ENCODE measurements at regions not wholly inside any gene's neighbourhood (a gene's known extent, or its start where the extent isn't known, plus 50 kb on each side); places are given as distances from the start of the nearest gene placed in this dataset.

DNA sequence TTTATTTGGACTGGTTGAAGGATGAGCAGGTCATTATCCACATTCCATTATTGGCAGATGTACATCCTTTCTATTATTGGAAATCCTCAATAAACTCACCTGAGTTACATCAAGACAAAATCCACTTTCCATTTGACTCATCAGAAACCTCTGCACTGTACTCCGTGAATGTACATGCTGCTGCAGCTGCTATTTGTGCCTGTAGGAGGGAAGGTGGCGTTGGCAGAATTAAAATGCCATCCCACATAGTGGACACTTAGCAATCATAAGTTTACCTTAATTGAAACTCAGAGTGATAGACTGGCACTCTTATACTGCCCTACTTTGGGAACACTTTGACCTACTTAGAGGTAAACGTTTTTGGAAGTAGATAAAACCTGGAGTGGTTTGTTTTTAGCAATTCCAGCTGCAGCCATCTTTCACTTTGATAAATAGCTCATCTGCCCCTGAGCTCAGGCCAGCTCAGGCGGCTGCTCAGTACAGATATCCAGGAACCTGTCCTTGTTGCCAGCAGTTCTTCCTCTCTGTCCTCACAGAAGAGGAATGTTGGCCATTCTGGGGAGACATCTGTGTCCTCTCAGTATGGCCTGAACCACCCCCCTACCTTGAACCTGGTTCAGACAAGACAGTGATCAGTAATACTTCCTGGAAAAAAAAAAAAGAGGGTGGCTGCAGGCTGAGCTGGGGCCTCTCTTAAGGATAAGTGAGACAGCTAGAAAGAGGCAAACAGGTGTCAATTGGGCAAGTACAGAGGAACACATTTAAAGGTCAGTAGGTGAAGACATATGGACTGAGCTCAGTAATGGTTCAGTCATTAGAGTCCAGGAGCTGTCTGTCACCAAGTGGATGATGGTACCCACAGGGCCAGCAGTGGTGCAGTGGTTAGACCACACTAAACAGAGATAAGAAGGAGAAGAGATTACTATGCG, 153.4 kb upstream of the UMPS start:
- Histone ChIP-seq H3K27ac (no peak overlapping the region), H3K4me3 (no peak overlapping the region), H3K4me1 (no peaks in the 10 kb centered on the region), H3K9me3 (no peaks in the 10 kb centered on the region), H3K27me3 (no peaks in the 10 kb centered on the region), H3K36me3 (no peaks in the 10 kb centered on the region)
- DNase-seq (ENCODE audit: low spot score in 2 of 2): no peak
- WGBS, 2 donors: 70 to 74% methylated on average over 5 of the region's 5 CpGs
- TF ChIP-seq EP300 (IDR thresholded peaks at IDR 0.05) (no peak), POLR2A (IDR thresholded peaks at IDR 0.05) (no peak)
- TF ChIP-seq, protein P1, sequence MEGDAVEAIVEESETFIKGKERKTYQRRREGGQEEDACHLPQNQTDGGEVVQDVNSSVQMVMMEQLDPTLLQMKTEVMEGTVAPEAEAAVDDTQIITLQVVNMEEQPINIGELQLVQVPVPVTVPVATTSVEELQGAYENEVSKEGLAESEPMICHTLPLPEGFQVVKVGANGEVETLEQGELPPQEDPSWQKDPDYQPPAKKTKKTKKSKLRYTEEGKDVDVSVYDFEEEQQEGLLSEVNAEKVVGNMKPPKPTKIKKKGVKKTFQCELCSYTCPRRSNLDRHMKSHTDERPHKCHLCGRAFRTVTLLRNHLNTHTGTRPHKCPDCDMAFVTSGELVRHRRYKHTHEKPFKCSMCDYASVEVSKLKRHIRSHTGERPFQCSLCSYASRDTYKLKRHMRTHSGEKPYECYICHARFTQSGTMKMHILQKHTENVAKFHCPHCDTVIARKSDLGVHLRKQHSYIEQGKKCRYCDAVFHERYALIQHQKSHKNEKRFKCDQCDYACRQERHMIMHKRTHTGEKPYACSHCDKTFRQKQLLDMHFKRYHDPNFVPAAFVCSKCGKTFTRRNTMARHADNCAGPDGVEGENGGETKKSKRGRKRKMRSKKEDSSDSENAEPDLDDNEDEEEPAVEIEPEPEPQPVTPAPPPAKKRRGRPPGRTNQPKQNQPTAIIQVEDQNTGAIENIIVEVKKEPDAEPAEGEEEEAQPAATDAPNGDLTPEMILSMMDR (IDR thresholded peaks at IDR 0.05): no peak

DNA sequence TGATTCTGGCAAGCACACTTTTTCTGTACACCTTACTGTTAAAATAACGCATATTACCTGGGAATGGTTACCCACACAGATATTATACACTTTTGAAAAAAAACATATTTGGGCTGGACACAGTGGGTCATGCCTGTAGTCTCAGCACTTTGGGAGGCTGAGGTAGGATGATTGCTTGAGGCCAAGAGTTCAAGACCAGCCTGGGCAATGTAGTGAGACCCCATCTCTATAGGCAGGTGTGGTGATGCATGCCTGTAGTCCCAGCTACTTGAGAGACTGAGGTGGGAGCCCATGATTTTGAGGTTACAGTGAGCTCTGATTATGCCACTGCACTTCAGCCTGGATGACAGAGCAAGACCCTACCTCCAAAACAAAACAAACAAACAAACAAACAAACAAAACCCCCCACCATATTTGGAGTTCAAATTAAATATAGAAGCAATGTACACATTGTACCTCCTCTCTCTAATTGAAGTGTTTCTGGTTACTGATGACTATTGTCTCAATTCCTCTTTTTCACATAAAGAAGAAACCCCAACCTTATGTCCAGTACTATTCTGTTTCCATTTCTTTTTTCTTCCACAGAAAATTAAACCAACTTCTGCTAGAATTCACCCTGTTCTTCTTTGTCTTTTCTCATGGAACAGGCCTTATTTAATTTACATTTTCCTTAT, 152.6 kb upstream of the UMPS start:
- DNase-seq (ENCODE audit: low spot score in 2 of 2): no peak

DNA sequence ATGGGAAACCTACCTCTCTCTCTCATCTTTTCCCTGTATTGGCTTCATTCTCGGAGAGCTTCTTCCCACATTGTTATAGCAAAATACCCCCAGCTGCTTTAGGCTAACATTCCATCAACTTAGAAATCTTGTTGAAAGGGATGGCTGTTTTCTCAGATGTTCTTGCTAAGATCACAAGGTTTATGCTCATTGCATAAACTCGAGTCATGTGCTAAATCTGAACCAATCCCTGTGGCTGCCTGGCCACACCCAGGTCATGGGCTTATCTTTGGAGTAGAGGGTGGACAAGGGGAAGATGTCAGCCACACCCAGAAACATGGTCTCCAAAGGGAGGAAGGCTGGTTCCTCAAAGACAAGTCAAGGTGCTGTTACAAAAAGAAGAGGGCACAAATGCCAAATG, 150.6 kb upstream of the UMPS start:
- WGBS, 2 donors: 81 to 84% methylated on average over 2 of the region's 2 CpGs
- Histone ChIP-seq H3K4me3 (no peak overlapping the region), H3K9me3 (no peaks in the 10 kb centered on the region), H3K27ac (no peak overlapping the region), H3K36me3 (no peaks in the 10 kb centered on the region), H3K4me1 (peaks cover 0 to 8% (median 6%) of the 10 kb centered on the region in 4 donors), H3K27me3 (peaks cover 0 to 11% of the 10 kb centered on the region in 2 donors)
- DNase-seq (ENCODE audit: low spot score in 2 of 2): no peak
- no peak for TF ChIP-seq POLR2A (IDR thresholded peaks at IDR 0.05)

More for the DNA sequence above, 152.6 kb upstream of the UMPS start:
- H3K4me1 ChIP-seq: no peaks in the 10 kb centered on the region
- H3K9me3 ChIP-seq: no peaks in the 10 kb centered on the region
- no peak for TF ChIP-seq EP300 (IDR thresholded peaks at IDR 0.05)
- no peak for TF ChIP-seq POLR2A (IDR thresholded peaks at IDR 0.05)
- TF ChIP-seq, protein P1 (IDR thresholded peaks at IDR 0.05): no peak
- WGBS, 2 donors: 88 to 100% methylated on average over 1 of the region's 1 CpG
- no peak overlapping the region for H3K4me3 ChIP-seq
- H3K27me3 ChIP-seq: no peaks in the 10 kb centered on the region
- H3K36me3 ChIP-seq: no peaks in the 10 kb centered on the region
- no peak overlapping the region for H3K27ac ChIP-seq

DNA sequence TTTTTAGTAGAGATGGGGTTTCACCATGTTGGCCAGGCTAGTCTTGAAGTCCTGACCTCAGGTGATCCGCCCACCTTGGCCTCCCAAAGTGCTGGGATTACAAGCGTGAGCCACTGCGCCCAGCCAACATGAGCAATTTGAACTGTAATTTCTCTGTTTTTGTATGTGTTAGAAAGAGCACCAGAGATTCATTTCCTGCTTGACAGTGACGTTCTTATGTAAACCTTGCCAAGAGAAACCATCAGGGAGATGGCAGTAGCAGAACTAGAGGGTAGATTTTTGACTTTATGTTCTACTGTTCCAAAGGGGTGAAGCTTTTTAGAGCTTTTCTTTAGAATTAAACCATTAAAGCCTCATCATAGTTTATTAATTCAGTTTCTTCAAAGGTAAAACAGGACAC, 148.1 kb upstream of the UMPS start:
- Histone ChIP-seq H3K36me3 (no peaks in the 10 kb centered on the region), H3K4me3 (no peak overlapping the region), H3K27ac (no peak overlapping the region), H3K9me3 (no peaks in the 10 kb centered on the region), H3K4me1 (peaks cover 0 to 19% (median 11%) of the 10 kb centered on the region in 4 donors), H3K27me3 (peaks cover 0 to 30% of the 10 kb centered on the region in 2 donors)
- 78 to 83% methylated on average over 4 of the region's 4 CpGs for WGBS, 2 donors
- no peak for DNase-seq (ENCODE audit: low spot score in 2 of 2)
- no peak for TF ChIP-seq POLR2A (IDR thresholded peaks at IDR 0.05)

DNA sequence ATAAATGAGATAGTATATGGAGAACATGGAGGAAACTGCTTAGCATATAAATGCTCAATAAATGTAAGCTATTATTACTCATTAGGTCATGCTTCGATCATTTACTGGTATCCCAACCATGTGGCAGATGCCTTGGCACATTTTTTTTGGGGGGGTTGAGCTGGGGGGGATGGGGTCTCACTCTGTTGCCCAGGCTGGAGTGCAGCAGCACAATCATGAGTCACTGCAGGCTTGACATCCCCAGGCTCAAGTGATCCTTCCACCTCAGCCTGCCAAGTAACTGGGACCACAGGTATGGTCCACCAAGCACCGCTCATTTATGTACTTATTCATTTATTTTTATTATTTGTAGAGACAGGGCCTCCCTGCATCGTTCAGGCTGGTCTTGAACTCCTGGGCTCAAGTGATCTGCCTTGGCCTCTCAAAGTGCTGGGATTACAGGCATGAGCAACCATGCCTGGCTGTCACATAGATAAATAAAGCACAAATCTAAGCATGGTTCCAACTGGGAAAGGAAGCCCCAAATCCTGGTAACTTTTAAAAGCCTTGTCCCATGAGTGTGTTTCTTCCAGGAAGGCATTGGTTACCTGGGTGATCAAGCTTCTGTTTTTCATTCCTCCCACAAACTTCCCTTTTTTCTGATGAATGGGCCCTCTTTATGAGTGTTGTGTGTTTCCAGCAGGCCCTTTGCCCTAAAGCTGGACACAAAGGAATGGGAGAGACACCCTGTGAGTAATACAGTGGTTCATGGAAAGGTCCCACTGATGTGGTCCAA, 147.4 kb upstream of the UMPS start:
- no peaks in the 10 kb centered on the region for H3K36me3 ChIP-seq
- WGBS, 2 donors: 75 to 88% methylated on average over 3 of the region's 3 CpGs

More for the DNA sequence above, 147.4 kb upstream of the UMPS start:
- no peak for DNase-seq (ENCODE audit: low spot score in 2 of 2)
- Histone ChIP-seq H3K4me3 (no peak overlapping the region), H3K4me1 (peaks cover 0 to 19% (median 11%) of the 10 kb centered on the region in 4 donors), H3K27ac (no peak overlapping the region), H3K9me3 (no peaks in the 10 kb centered on the region), H3K27me3 (peaks cover 0 to 30% of the 10 kb centered on the region in 2 donors)
- no peak for TF ChIP-seq EP300 (IDR thresholded peaks at IDR 0.05)
- no peak for TF ChIP-seq POLR2A (IDR thresholded peaks at IDR 0.05)
- TF ChIP-seq, protein P1 (IDR thresholded peaks at IDR 0.05): no peak
